ENCODE measurements at regions not wholly inside any gene's neighbourhood (a gene's known extent, or its start where the extent isn't known, plus 50 kb on each side); places are given as distances from the start of the nearest gene placed in this dataset.

DNA sequence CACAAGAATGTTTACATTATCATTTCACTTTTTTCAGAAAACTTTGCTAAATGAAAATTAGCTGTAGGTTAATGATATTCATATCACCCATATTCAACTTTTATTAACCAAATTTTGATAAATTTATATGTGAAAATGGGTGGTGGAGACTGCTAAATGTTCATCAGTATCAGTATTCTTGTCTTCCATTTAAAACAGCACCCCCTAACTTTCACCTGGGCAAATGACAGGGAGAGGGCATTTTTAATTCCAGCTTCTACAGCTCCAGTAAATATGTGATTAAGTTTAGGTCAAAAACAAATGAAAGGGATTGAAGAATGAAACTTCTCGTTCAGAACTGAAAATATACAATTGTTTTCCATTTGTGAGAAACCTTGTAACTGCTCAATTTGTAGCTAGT, 722.2 kb downstream of the KCNT2 start:
- no peak for TF ChIP-seq GATA3 (IDR thresholded peaks at IDR 0.05; ENCODE audit: low read depth, low read length)
- TF ChIP-seq GATA2 (IDR thresholded peaks at IDR 0.05; ENCODE audit: low read depth, low read length), result no peak

DNA sequence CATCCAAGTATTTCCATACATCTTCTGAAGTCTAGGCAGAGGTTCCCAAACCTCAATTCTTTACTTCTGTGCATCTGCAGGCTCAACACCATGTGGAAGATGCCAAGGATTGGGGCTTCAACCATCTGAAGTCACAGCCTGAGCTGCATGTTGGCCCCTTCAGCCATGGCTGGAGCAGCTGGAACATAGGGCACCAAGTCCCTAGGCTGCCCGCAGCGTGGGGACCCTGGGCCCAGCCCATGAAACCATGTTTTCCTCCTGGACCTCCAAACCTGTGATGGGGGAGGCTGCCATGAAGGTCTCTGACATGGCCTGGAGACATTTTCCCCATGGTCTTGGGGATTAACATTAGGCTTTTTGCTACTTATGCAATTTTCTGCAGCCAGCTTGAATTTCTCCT, 729.8 kb downstream of the KCNT2 start:
- no peak for TF ChIP-seq GATA2 (IDR thresholded peaks at IDR 0.05; ENCODE audit: low read depth, low read length)
- no peak for TF ChIP-seq GATA3 (IDR thresholded peaks at IDR 0.05; ENCODE audit: low read depth, low read length)

DNA sequence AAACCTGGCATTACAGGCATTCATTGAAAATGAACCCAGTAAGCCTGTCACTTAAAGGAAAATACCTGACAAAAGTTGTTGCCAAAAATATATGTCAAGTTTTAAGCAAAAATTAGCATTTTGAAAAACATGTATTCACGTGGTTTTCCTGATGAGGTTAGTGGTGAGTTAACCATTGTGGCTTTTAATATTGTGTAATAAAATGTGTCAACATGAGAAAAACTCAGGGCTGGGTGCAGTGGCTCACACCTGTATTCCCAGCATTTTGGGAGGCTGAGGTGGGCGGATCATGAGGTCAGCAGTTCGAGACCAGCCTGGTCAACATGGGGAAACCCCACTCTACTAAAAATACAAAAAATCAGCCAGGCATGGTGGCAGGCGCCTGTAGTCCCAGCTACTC, 731.4 kb downstream of the KCNT2 start:
- TF ChIP-seq GATA3 (IDR thresholded peaks at IDR 0.05; ENCODE audit: low read depth, low read length) (no peak), GATA2 (IDR thresholded peaks at IDR 0.05; ENCODE audit: low read depth, low read length) (no peak)

DNA sequence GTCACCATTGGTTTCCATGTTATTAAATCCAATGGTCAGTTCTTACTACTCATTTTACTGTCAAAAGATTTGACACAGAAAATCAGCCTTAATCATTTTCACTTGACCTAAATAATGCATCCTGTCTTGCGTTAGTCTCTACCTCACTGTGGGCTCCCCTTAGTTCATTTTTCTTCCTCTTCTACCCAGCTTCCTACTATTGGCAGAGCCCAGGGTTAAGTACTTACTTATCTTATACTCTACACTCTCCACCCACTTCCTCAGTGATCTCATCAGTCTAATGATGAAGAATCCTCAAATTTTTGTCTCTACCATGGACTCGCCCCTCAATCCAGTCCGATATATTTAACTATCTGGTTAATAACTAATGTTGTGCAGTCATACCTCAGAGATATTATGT, 735.9 kb downstream of the KCNT2 start:
- TF ChIP-seq GATA3 (IDR thresholded peaks at IDR 0.05; ENCODE audit: low read depth, low read length) (no peak), GATA2 (IDR thresholded peaks at IDR 0.05; ENCODE audit: low read depth, low read length) (no peak)

DNA sequence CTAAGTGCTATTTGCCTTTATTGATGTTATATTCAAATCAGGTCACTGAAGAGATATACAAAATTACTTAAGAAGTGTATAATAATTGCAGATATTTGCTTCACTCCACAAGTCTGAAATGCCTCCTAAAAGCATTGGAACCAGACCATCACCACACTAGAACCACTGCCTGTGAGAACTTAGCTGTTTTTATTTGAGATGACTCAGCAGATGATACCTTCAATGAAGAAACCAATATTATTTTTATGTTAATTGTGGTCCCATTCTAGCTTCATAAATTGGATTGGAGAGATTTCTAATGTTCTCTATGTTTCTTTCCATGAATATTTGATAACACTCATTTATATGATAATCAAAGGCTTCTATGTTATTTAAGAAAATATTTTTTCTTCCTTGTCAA, 740.6 kb downstream of the KCNT2 start:
- TF ChIP-seq GATA3 (IDR thresholded peaks at IDR 0.05; ENCODE audit: low read depth, low read length) (no peak), GATA2 (IDR thresholded peaks at IDR 0.05; ENCODE audit: low read depth, low read length) (no peak)

DNA sequence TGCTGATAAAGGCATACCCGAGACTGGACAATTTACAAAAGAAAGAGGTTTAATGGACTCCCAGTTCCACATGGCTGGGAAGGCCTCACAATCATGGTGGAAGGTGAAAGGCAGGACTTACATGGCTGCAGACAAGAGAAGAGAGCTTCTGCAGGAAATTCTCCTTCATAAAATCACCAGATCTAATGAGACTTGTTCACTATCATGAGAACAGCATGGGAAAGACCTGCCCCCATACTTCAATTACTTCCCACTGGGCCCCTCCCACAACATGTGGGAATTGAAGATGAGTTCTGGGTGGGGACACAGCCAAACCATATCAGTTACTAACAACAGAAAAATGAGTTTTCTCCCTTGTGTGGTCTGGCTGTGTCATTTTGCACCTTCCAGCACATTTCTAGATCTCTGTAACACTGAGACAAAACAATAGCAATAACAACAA, 741.4 kb downstream of the KCNT2 start:
- TF ChIP-seq GATA2 (IDR thresholded peaks at IDR 0.05; ENCODE audit: low read depth, low read length), result no peak
- no peak for TF ChIP-seq GATA3 (IDR thresholded peaks at IDR 0.05; ENCODE audit: low read depth, low read length)

DNA sequence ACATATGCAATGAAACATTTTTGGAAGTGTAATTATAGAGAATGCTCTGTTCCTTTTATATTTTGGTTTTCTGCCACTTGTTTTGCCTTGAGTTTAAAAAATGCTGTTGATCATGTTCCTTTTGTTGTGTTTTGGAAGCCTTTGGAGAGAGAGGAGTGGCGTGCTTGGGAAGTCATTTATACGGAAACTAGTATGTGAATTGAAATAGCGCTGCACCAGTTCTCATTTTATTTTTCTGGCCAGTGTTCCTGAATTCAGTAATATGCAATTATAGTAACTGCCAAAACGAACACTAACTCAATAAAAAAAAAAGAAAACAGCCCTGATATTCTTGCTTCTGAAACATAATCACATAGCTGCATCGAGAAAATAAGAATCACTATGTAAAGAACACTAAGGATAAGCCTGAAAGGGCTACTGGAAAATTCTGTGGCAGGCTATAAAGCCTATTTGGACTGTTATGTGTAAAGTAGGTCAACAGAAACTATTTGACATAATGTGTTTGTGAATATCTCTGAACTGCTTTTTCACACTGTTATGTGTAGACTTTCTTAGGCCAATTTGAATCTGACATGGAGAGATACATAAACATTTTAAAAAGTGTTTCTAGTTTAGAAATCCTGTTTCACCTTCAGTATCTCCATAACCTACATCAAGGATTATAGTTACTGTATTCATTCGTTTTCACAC, 742.0 kb downstream of the KCNT2 start:
- TF ChIP-seq GATA3 (IDR thresholded peaks at IDR 0.05; ENCODE audit: low read depth, low read length) (no peak), GATA2 (IDR thresholded peaks at IDR 0.05; ENCODE audit: low read depth, low read length) (no peak)

DNA sequence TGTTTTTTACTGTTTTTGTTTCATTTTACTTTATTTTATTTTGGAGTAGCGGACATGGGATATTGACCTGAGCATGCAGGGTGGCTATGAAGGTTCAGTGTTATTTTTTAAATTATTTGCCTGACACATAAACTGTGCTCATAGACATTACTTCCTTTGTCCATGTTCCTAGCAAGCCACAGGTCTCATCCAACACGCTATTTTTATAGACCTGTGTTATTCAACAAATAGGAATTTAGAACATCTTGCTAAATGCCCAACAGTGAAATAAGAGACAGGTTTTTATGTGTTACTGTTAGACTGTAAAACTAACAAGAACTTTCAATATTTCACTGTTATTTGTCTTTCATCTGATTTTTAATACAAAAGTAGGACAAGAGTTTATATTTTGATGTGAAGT, 756.4 kb downstream of the KCNT2 start:
- TF ChIP-seq GATA2 (IDR thresholded peaks at IDR 0.05; ENCODE audit: low read depth, low read length) (no peak), GATA3 (IDR thresholded peaks at IDR 0.05; ENCODE audit: low read depth, low read length) (no peak)

DNA sequence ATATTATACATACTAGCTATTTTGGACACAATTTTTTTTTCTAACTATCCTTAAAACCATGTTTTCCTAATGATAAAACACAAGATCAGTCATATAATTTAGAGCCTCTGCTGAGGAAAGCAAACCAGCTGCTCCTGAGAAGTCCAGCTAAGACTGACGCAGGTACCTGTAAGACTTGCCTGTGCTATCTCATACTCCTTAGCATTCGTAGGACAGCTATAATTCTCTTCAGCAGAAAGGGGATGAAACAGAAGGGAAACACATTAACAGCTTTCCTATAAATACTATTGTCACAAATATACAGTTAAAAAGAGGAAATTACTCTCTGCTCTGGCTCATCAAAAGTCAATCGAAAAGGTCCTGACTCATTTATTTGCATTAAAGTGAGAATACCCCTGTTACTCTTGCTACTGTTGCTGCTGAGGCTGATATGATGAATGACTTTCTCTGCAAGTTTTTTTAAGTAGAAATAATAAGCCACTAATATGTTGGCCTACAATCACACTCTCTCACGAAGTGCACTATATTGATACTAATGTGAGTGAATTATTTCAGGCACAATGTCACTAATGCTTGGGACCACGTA, 757.1 kb downstream of the KCNT2 start:
- no peak for TF ChIP-seq GATA3 (IDR thresholded peaks at IDR 0.05; ENCODE audit: low read depth, low read length)
- TF ChIP-seq GATA2 (IDR thresholded peaks at IDR 0.05; ENCODE audit: low read depth, low read length), result no peak

DNA sequence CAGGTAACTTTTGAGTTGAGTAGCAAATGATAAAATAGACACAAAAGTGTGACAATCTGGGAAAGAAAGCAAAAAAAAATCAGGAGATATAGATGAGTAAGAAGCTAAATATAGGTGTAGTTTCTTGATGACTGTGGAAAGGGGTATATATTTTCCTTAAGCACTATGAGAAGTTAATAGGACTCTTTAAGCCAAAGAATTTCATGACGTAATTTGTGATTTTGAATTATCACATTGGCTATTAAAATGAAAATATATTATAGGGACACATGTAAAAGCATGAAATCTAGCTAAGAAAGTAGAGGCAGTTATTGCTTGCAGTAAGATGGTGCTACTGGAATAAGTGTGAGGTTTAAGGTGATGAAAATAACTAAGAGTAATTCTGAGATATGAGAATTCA, 759.1 kb downstream of the KCNT2 start:
- TF ChIP-seq GATA2 (IDR thresholded peaks at IDR 0.05; ENCODE audit: low read depth, low read length) (no peak), GATA3 (IDR thresholded peaks at IDR 0.05; ENCODE audit: low read depth, low read length) (no peak)

DNA sequence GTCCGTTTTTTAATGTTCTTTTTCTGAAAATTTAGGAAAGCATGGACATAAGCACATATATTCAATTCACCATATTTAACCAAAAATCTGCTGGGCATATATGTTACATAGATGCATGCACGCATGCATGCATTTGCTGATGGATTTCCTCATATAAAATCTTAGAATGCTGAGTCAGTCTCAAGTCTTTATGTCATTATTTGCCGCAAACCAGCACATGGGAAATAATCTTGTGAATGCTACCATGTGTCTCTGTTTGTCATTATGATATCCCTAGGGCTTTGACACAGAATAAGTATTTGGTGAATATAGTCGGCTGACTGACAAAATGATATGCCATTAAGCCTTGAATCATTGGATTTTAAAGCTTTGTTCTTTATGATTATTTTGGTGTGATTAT, 776.5 kb downstream of the KCNT2 start:
- TF ChIP-seq GATA3 (IDR thresholded peaks at IDR 0.05; ENCODE audit: low read depth, low read length) (no peak), GATA2 (IDR thresholded peaks at IDR 0.05; ENCODE audit: low read depth, low read length) (no peak)

DNA sequence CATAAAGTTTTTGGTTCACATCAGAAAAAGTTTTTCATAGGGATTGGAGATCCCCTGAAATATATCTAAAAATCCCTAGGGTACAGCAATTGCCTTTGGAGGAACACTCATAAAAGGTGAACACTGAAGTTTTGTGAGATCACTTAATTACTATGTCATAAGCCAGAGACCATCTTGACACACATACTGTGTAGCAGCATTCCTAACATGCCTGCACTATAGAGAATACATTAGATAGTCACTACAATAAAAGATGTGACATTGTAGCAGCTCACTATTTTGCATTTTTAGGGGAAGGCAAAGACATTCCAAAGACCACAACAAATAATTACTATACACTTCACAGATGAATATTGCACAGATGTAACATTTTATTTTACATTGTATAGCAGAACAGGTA, 779.9 kb downstream of the KCNT2 start:
- TF ChIP-seq GATA3 (IDR thresholded peaks at IDR 0.05; ENCODE audit: low read depth, low read length) (no peak), GATA2 (IDR thresholded peaks at IDR 0.05; ENCODE audit: low read depth, low read length) (no peak)

DNA sequence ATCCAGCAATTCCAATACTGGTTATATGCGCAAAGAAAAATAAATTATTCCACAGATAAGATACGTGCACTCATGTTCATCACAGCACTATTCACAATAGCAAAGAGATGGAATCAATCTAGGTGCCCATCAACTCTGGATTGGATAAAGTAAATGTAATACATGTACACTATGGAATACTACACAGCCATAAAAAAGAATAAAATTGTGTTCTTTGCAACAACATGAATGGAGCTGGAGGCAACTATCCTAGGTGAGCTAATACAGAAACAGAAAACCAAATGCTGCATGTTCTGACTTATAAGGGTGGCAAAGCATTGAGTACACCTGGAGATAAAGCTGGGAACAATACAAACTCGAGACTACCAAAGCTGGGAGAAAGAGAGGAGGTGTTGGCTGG, 787.3 kb downstream of the KCNT2 start:
- TF ChIP-seq GATA2 (IDR thresholded peaks at IDR 0.05; ENCODE audit: low read depth, low read length), result no peak

DNA sequence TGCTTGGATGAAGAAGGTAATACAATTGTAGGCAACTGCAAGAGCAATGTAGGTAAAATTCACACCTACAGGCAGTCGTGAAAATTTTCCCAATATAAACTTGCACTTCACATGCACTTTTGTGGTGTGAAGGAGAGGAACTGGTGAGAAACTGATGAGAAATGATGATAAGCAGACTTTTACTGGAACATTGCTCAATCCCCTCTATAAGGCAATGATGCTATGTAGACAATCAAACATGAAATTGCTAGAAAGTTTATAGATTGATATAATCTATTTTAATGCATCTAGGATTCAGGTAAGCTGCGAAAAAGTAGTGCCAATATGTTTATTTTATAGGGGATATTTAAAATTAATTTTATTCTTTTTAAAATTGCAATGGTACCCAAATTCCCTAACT, 802.2 kb downstream of the KCNT2 start:
- TF ChIP-seq GATA2 (IDR thresholded peaks at IDR 0.05; ENCODE audit: low read depth, low read length) (no peak), GATA3 (IDR thresholded peaks at IDR 0.05; ENCODE audit: low read depth, low read length) (no peak)

DNA sequence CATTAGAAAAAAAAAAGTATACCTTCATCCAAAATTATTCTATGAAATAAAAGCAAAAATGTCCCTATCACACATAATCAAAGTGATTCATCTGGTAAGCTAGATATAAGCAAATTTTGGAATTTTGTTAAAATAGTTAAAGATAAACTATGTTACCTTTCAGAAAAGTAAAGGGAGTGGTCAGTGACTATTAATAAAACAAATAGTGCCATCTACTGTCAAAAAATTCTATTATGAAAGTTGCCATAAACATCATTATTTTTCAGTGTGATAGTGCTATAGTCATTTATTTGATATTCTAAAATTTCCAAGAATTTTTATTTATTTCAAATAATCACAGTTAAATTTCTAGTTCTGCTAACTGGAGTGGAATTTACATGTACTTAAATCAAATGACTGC, 803.7 kb downstream of the KCNT2 start:
- TF ChIP-seq GATA3 (IDR thresholded peaks at IDR 0.05; ENCODE audit: low read depth, low read length) (no peak), GATA2 (IDR thresholded peaks at IDR 0.05; ENCODE audit: low read depth, low read length) (no peak)

DNA sequence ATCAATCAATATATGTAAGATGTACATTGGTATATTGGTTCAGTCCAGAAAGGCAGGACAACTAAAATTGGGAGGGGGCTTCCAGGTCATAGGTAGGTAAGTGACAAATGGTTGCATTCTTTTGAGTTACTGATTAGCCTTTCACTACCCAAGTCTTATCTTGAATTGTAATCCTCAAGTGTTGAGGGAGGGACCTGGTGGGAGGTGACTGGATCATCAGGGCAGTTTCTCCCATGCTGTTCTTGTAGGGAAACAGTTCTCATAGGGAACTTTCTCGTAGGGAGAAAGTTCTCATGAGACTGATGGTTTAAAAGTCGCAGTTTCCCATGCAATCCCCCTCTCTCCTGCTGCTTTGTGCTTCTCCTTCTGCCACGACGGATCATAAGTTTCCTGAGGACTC, 809.2 kb downstream of the KCNT2 start:
- TF ChIP-seq GATA2 (IDR thresholded peaks at IDR 0.05; ENCODE audit: low read depth, low read length) (no peak), GATA3 (IDR thresholded peaks at IDR 0.05; ENCODE audit: low read depth, low read length) (no peak)
